NCI-H446 treated with DMSO at 0.1 percent for 48 hours (cell line): ENCODE measurements at regions not wholly inside any gene's neighbourhood (a gene's known extent, or its start where the extent isn't known, plus 50 kb on each side); places are given as distances from the start of the nearest gene placed in this dataset.

Experiments used
- DNase-seq: peaks from one replicate; lab custom pipeline; 2025; lab: John Stamatoyannopoulos, UW

DNA sequence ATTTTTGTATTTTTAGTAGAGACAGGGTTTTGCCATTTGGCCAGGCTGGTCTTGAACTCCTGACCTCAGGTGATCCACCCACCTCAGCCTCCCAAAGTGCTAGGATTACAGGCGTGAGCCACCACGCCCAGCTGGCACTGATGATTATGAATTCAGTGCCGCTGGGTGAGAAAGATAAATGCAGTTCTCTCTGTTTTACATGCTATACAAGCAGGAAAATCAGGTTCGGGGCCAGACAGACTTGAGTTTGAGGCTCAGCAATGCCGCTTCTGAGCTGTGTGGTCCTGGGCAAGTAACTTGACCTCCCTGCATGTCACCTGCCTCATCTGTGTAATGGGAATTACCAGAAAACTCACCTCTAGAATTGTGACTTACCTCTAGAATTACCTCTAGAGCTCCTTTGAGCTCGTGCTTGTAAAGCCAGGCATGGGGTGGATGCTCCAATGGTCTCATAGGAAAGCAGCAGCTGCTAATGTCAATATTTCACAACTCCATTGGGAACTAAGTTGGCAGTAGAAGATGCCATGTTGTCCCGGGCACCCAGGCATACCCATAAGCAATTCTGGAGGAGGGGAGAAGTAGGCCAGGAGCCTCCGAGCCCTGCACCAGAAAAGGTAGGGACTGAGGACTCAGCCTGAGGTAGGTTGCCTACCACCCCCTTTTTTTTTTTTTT, 119.8 kb upstream of the SLC25A33 start:
- DNase-seq = no peak

- DNase-seq = no peak
Measured at GRCh38 chr1:9420835-9421532, 118.3 kb upstream of the SLC25A33 start.

DNA sequence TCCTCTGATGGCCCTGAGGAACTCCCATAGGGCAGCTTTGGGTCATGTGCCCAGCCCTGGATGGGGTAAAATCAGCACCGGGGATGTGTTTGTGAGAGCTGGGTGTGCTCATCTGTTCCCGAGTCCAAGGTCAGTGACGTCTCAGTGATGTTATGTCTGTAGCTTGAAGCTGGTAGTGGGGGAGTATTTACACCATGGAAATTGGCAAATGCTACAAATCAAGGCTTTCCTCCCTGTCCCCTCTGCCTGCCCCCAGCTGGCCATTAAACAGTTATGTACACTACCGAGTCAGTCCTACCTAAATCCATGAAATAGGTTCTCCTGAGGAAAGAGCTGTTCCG, 117.8 kb upstream of the SLC25A33 start:
- DNase-seq = no peak

DNA sequence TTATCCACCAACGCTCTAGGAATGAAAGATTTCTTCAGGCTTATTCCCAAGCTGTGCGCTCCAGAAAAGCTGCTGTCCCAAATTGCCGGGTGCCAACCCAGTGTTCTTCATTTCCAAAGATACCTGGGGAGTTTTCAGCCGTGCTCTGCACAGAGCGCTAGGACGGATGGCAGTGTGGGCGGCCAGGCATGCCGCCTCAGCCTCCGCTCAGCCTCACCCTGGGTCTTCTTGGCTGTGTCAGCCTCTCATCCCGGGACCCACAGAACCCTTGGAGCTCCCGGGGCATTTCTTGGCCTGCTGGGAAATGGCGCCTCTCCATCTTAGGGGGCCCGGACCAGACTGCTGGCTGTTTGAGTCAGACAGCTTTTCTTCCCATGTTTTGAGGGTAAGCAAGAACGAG, 116.9 kb upstream of the SLC25A33 start:
- no peak for DNase-seq

DNA sequence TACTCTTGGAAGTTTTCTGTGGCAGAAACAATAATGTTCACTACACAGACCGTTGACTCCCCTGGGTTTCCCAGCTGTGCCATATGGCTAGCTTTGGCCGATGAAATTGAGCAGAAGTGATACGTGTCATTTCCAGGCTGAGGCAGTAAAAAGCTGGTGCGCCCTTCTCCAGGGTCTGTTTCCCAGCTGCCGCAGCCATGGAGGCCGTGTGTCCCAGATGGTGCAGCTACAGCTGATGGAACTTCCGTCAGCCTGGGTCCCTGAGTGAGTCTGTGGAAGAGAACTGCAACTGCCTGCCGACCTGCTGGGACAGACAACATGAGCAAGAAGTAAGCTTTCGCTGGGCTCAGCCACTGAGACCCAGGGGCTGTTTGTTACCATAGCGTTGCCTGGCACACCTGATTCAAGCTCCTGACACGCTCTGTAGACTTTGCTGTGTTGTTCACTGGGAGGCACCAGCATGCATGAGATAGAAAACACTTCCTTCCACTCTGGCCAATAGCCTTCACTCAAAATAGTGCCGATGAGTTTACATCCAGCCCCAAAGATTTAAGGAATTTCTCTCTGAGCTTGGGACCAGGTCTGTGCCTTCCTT, 116.3 kb upstream of the SLC25A33 start:
- DNase-seq = peak; percentile 26

DNA sequence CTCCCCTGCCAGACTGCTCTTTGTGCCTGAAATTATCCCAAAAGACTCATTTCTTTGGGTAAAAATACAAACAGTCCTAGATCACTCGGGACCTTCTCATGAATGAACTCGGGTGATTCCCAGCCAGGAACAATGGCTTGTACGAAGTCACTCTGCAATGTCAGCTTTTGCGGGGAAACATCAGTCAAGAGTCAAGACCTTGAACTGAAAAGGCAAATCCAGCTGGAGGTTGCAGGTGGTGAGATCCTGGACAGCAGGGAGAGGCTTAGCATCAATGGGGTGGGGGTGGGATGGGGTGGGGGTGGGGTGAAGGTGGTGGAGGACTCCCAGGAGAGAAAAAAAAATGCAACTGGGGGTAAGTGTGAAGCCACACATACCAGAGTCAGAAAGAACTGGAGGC, 115.0 kb upstream of the SLC25A33 start:
- DNase-seq = no peak

- no peak for DNase-seq
Measured at GRCh38 chr1:9425859-9426258, 113.4 kb upstream of the SLC25A33 start.

DNA sequence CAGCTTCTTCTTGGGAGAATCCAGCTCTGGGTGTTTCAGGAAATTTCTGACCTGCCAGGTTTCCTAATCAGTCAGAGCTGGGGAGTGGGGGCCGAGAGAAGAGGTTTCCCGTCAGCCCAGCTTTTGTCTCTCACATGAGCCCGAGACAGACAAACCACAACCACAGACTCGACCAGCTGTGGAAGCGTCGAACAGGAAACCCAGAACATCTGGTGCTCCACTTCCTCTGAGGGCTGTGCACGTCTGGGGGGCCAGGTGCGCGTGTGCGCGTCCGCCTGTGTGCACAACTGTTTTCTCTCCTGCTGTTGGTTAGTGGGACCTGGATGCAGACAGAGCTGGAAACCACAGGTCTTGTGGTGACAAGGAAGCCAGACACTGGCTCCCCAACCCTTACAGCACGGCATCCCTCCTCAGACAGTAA, 113.0 kb upstream of the SLC25A33 start:
- no peak for DNase-seq

DNA sequence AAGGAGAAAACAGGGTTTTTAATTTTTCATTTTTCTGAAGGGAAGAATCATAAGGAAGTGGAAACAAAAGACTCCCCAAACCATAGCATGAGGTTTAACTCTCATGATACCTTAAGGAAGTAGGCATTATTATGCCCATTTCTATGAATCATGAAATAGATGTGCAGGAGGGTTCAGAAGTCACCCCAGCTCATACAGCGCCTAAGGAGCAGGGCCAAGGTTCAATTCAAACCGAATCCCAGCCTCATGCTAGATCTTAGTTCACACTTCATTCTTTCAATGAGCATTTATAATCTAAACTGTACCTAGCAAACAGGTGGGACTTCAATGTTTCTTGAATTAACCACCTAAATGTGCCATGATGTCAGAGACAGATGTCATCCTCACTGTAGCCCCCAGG, 111.9 kb upstream of the SLC25A33 start:
- no peak for DNase-seq

GRCh38 chr1:9428601-9429341, 110.5 kb upstream of the SLC25A33 start:
- peak; percentile 98 for DNase-seq

DNA sequence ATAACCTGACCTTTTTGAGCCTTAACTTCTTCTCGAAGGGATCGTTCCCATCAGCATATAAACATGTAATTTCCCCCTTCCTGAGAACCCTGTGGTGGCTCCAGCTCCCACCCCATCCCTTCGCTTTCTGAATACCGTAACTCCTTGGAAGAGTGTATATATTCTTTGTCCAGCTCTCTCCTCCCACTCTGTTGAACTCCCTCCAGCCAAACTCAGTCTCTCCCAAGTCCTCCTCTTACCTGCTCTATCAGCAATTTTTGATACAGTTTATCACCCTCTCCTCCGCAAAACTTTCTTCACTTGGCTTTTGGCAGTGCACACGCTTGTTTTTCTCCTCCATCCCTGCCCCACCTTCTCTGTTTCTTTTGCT, 109.9 kb upstream of the SLC25A33 start:
- DNase-seq = no peak

DNA sequence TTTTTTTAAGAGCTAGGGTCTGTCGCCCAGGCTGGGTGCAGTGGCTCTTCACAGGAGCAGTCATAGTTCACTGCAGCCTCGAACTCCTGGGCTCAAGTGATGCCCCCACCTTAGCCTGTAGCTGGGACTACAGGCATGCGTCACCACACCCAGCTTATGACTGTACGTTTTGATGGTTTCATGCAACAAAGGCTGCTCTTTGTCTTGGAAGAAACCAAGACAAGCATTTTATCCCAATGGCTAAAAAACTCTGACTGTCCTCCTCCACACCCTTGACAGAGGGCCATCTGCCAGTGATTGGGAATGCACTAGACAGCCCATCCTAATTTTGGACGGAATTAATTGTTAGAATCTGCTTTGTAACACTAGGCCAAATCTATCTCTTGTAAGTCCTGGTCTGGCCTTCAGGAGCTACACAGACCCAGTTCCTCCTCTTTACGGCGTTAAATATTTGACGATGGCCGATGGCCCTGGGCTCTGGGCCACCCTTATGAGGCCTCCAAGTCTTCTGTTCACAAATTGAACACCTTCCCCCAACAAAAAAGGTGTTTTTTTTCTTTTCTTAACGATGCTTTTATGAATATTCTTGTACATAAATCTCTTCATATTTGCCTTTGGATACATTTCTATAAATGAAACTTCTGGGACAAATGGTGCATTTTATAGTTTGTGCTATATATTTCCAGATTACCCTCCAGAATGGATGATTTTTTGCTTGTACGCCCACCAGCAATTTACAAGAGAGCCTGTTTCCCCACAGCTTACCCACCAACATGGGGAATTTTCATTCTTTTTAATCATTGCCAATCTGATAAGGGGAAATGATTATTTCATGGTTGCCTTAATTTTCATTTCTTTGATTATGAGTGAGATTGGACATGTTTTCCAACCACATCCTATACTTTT, 104.8 kb upstream of the SLC25A33 start:
- DNase-seq = no peak

DNA sequence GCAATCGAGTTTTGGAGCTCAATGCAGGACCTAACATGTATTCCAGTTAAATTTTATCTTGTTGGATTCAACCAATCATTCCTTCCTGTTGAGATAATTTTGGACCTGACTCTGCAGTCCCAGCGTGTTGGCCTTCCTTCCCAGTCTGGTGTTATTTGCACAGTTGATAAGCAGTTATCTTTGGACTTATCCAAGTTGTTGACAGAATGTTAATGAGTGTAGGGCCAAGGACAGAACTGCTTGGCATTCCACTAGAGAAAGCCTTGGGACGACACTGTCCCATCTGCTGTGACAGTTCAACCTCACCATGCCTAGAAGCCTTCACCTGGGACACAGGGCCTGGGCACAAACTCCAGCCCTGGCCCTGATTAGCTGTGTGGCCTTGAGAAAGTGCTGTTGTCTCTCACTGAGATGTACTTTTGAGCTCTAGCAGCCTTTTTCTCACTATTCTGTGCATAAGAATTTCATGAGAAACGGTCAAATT, 104.1 kb upstream of the SLC25A33 start:
- no peak for DNase-seq

GRCh38 chr1:9435854-9436640, 103.2 kb upstream of the SLC25A33 start:
- no peak for DNase-seq

GRCh38 chr1:9437961-9438430, 101.3 kb upstream of the SLC25A33 start:
- no peak for DNase-seq

DNA sequence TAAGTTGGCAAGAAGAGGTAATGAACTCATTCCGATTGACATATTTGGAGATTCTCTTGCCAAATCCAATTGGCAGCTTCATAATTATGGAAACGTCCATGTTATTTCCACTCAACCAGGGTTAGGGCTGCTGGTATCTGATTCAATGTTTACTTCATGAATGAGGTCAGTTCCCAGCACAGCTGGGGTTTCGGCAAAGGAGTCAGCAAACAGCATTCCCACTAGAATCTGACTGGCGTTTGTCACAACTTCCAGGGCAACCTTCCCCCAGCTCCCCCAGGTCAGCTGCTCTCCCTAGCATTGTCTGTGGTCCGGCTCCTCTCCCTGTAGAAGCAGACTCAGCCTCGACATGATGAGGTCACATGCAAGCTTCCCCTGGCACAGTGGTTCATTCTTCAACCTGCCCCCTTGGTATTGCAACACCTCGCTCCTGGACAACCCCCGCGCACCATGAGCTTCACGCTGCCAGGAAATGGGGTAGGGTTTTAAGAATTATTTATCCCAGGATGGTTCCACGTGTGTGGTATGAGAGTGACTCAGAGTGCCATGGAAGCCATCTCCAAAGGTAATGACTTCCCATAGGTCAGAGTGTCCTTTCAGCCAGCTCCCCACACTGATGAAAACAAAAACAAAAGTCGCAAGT, 100.7 kb upstream of the SLC25A33 start:
- DNase-seq = peak; percentile 35

GRCh38 chr1:9439074-9439761, 100.0 kb upstream of the SLC25A33 start:
- no peak for DNase-seq

DNA sequence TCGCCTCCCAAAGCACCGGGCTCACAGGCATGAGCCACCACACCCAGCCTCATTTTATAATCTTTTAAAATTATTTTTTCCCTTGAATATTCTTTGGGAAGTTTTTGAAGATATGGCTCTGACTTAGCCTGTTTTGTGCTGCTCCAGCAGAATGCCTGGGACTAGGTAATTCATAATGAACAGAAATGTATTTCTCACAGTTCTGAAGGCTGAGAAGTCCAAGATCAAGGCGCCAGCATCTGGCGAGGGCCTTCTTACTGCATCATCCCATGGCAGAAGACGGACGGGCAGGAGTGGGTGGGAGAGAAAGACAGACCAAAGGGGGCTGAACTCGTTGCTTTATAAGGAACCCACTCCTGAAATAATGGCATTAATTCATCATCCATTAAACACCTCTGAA, 99.0 kb upstream of the SLC25A33 start:
- DNase-seq = no peak

GRCh38 chr1:9440763-9441194, 98.5 kb upstream of the SLC25A33 start:
- DNase-seq = no peak
